ENCODE measurements at regions not wholly inside any gene's neighbourhood (a gene's known extent, or its start where the extent isn't known, plus 50 kb on each side); places are given as distances from the start of the nearest gene placed in this dataset.

- Histone ChIP-seq H3K36me3 (no peaks in the 10 kb centered on the region), H3K4me3 (no peak overlapping the region), H3K4me1 (no peaks in the 10 kb centered on the region), H3K9me3 (no peaks in the 10 kb centered on the region), H3K27me3 (replicated peaks in 1 of 7) (peaks cover 0 to 5% (median 0%) of the 10 kb centered on the region in 7 donors), H3K27ac (no peak overlapping the region)
- WGBS, 5 donors: 65 to 74% (median 73%) methylated on average over 2 of the region's 2 CpGs
- intact Hi-C loops (cut with DNase I; ENCODE audit: low total_unique reads): no loop called here
- no peak for DNase-seq
- TF ChIP-seq CTCF (IDR thresholded peaks at IDR 0.05 in 8 of 11, conservative IDR thresholded peaks at IDR 0.05 in 3 of 11) (no peak), POLR2A (IDR thresholded peaks at IDR 0.05) (no peak), POLR2AphosphoS5 (IDR thresholded peaks at IDR 0.05) (no peak)
These were observed 650.4 kb downstream of the LMO4 start for GRCh38 chr1:87979079-87979478.

- H3K4me3 ChIP-seq: no peak overlapping the region
- no peaks in the 10 kb centered on the region for H3K4me1 ChIP-seq
- DNase-seq: no peak
- TF ChIP-seq POLR2AphosphoS5 (IDR thresholded peaks at IDR 0.05) (no peak), POLR2A (IDR thresholded peaks at IDR 0.05) (no peak), CTCF (IDR thresholded peaks at IDR 0.05 in 8 of 11, conservative IDR thresholded peaks at IDR 0.05 in 3 of 11) (no peak)
- no peaks in the 10 kb centered on the region for H3K9me3 ChIP-seq
- H3K27ac ChIP-seq: no peak overlapping the region
- WGBS, 5 donors: 56 to 81% (median 77%) methylated on average over 3 of the region's 3 CpGs
- peaks cover 0 to 12% (median 0%) of the 10 kb centered on the region in 7 donors for H3K27me3 ChIP-seq (replicated peaks in 1 of 7)
- intact Hi-C loops (cut with DNase I; ENCODE audit: low total_unique reads): no loop called here
- no peaks in the 10 kb centered on the region for H3K36me3 ChIP-seq
These were observed 651.8 kb downstream of the LMO4 start for GRCh38 chr1:87980494-87980893.

- no peak for TF ChIP-seq CTCF (IDR thresholded peaks at IDR 0.05 in 8 of 11, conservative IDR thresholded peaks at IDR 0.05 in 3 of 11)
- TF ChIP-seq POLR2AphosphoS5 (IDR thresholded peaks at IDR 0.05): no peak
- TF ChIP-seq POLR2A (IDR thresholded peaks at IDR 0.05): no peak
- H3K27me3 ChIP-seq (replicated peaks in 1 of 7): peaks cover 0 to 12% (median 0%) of the 10 kb centered on the region in 7 donors
- H3K27ac ChIP-seq: no peak overlapping the region
- 78 to 93% (median 85%) methylated on average over 2 of the region's 2 CpGs for WGBS, 5 donors
- DNase-seq: no peak
- H3K9me3 ChIP-seq: no peaks in the 10 kb centered on the region
- intact Hi-C loops (cut with DNase I; ENCODE audit: low total_unique reads): no loop called here
- H3K4me3 ChIP-seq: no peak overlapping the region
- H3K4me1 ChIP-seq: no peaks in the 10 kb centered on the region
- no peaks in the 10 kb centered on the region for H3K36me3 ChIP-seq
These were observed 652.7 kb downstream of the LMO4 start for GRCh38 chr1:87981386-87981785.

GRCh38 chr1:87981810-87982209 is 653.1 kb downstream of the LMO4 start:
- intact Hi-C loops (cut with DNase I; ENCODE audit: low total_unique reads): no loop called here
- Histone ChIP-seq H3K4me3 (no peak overlapping the region), H3K27me3 (replicated peaks in 1 of 7) (peaks cover 0 to 12% (median 0%) of the 10 kb centered on the region in 7 donors), H3K4me1 (no peaks in the 10 kb centered on the region), H3K27ac (no peak overlapping the region), H3K36me3 (no peaks in the 10 kb centered on the region), H3K9me3 (no peaks in the 10 kb centered on the region)
- WGBS, 5 donors: 82 to 88% (median 87%) methylated on average over 1 of the region's 1 CpG
- no peak for TF ChIP-seq CTCF (IDR thresholded peaks at IDR 0.05 in 8 of 11, conservative IDR thresholded peaks at IDR 0.05 in 3 of 11)
- no peak for TF ChIP-seq POLR2AphosphoS5 (IDR thresholded peaks at IDR 0.05)
- TF ChIP-seq POLR2A (IDR thresholded peaks at IDR 0.05): no peak
- DNase-seq: no peak
